GM18868 (cell line): ENCODE measurements at regions not wholly inside any gene's neighbourhood (a gene's known extent, or its start where the extent isn't known, plus 50 kb on each side); places are given as distances from the start of the nearest gene placed in this dataset.
"Not testable (repeated sequence)": the region's sequence is repeated elsewhere in the genome, so short reads cannot be mapped to it uniquely, and the experiment has no call there.

Source experiments
- ATAC-seq: cut with Tn5 transposase; IDR thresholded peaks from one replicate; pipeline ENCODE4 v1.9.1; 2021; ENCODE audit warnings: mild to moderate bottlenecking, moderate library complexity; ENCODE audit not compliant: unreplicated experiment

GRCh38 chr6:21909321-21909720 is 315.8 kb downstream of the SOX4 start:
- no peak for ATAC-seq

DNA sequence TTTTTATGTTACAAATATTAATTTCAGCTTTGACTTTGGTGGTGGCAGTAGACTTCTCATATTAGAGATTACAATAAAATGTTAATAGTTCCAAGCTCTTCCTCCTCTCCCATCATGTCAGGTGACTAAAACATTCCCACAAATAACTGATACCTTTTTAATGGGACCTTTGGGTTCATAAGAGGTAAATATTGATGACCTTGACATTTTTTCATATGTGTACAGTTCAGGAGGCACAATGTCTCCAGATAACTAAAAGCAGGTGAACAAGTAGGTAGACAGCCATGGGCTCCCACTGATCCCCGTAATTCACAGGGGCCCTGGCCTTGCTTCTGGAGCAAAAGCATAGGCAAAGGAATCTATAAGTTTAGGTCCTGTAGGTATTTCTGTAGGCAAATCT is 317.7 kb downstream of the SOX4 start:
- ATAC-seq = no peak

- no peak for ATAC-seq
Observed at GRCh38 chr6:21912151-21912832, 318.7 kb downstream of the SOX4 start.

DNA sequence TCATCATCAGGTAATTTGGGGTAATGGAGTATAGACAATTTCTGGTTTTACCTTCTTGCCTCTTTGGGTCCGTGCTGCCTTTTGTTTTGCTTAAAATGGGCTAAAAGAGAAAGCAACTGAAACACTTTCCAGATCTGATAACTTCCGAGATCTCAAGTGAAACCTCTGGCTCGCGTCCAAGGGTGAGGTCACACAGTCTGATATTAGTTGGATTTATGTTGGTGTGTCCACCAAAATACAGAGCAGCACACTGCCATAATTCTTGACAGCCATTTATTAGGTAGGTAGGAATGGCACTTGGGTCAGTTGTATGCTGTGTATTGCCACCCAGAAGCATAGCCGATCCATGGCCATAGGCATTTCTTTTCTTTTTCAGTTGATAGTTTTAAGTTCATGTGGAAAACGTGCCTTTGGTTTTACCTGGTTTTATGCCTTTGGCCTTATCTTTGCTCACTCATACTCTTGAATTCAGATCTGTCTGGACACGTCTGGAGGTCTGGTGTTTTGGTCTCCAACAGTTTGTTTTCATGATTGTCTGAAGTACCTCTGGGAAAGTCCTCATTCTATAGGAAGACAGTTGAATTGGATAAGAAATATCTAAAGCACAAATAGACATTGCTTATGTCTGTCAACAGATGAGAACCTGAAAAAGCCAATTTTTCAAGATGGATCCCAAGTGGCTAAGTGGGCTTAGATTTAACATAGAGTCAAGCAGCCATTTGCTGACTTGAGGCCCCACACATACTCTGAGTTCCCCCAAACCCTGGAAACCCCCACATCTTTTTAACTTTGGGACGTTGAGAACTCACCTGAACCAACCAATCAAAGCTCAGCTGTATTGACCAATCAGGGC is 320.8 kb downstream of the SOX4 start:
- ATAC-seq = peak; percentile 55

- ATAC-seq = peak; percentile 44
Observed at GRCh38 chr6:21915707-21916260, 322.2 kb downstream of the SOX4 start.

- ATAC-seq = no peak
Observed at GRCh38 chr6:21918041-21918440, 324.5 kb downstream of the SOX4 start.

DNA sequence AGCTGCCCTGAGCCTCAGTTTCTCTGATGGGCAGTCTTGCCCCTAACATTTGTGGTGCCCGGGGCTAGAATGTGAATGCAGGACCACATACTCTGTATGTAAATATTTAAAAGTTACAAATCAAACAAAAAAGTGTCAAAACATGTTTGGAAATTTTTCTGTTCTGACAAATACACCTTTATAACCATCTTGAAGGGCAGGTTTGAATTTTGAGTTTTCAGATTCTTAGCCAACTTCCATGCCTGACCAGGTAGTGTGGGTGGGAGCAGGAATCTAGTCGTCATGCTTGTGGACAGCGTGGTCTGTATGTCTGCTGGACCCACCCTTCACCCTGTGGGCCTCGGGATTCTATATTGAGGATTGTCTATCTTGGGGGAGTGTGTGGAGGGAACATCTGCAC is 325.1 kb downstream of the SOX4 start:
- no peak for ATAC-seq

DNA sequence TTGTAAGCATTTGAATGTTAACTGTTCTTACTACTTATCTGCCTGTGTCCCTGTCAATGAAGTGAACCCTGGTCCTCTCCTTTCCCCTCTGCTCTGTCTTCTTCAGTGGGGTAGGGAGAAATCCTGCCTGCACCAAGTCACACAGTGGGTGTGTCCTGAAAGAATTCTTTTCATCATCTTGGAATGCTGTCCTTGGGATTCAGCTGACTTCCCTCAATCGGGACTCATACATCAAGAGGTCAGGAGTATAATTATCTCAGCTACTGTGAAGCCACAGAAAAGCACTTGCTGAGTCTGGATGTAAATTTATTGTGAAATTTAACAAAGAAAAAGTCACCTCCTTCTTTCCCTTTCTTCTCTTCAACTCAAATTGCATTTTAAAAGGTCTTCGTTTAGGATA is 328.5 kb downstream of the SOX4 start:
- ATAC-seq = no peak

DNA sequence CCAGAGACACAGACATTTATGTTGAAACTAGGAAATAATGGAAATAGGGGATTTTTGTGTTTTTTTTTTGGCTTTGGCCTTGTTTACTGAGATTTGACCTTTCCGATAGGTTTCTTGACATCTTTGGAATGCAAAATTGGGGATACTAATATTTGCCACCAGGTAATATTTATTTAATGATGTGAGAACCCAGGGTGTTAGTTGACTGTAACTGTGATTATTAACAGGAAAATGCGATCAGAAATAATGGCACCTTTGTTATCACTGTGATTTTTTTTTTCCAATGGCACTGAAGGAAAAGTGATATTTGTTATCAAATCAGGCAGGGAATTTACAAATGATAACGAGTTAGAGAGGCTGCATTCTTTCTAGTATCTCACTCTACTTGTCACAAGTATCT is 330.5 kb downstream of the SOX4 start:
- ATAC-seq = no peak

DNA sequence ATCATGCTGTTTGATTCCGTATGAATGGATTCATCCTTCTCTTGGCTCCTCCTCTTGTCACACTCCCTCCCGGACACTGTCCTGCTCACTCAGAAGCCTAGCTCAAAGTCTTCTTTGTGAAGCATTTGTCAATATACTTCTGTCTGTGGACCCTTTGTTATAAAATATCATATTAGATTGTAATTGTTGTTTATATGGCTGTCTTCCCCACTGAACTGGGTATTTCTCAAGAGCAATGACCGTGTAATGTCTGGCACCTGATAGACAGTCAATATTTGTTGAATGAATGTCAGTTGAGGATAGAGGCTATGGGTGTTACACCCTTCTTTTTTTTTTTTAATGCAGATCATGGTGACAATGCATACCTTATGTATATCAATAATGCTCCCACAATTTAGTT is 335.3 kb downstream of the SOX4 start:
- ATAC-seq = no peak

DNA sequence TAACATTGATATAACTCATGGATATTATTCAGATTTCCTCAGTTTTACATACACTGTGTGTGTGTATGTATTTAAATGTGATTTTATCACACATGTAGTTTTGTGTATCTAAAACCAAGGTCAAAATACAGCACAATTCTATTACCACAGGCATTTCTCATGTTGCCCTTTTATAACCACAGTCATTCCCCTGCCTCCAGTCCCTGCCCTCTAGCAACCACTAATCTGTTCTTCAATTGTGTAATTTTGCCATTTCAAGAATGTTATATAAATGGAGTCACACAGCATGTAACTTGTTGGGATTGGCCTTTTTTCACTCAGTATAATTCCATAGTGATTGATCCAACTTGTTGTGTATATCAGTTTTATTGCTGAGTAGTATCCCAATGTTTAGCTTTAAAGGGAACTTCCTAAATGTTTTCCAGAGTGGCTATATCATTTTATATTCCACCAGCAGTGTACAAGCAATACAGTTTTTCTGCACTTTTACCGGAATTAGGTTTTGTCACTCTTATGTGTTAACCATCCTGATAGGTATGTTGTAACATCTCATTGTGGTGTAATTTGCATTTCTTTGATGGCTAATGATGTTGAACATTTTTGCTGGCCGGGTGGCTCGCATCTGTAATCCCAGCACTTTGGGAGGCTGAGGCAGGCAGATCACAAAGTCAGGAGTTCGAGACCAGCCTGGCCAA is 338.2 kb downstream of the SOX4 start:
- ATAC-seq = no peak

DNA sequence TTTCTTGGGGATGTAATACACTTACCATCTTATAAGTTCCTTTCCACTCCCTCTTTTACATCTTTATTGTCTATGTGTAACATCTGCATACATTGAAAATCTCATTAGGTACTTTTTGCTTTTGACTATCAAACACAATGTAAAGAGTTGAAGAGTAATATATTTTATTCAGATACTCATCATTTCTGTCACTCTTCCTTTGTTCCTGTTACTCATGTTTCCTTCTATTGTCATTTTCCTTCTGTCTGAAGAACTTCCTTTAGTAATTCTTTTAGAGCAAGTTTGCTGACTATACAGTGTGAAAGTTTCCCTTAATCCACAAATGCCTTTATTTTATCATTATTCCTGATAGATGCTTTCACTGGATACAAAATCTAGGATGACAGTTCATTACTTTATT is 339.8 kb downstream of the SOX4 start:
- ATAC-seq = no peak

- ATAC-seq = no peak
Observed at GRCh38 chr6:21935142-21935541, 341.6 kb downstream of the SOX4 start.

GRCh38 chr6:21935561-21936028 is 342.0 kb downstream of the SOX4 start:
- peak; percentile 60 for ATAC-seq

GRCh38 chr6:21937466-21937865 is 343.9 kb downstream of the SOX4 start:
- ATAC-seq = no peak

DNA sequence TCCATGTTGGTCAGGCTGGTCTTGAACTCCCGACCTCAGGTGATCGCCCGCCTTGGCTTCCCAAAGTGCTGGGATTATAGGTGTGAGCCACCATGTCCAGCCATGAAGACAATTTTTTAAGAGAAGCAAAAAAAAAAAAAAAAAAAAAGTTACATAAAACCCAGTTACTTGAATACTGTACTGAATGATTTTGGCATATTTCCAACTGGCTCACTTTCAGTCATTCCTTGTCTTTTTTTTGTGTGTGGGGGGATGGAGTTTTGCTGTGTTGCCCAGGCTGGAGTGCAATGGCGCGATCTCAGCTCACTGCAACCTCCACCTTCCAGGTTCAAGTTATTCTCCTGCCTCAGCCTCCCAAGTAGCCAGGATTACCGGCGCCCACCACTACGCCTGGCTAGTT is 345.5 kb downstream of the SOX4 start:
- ATAC-seq = not testable (repeated sequence)

DNA sequence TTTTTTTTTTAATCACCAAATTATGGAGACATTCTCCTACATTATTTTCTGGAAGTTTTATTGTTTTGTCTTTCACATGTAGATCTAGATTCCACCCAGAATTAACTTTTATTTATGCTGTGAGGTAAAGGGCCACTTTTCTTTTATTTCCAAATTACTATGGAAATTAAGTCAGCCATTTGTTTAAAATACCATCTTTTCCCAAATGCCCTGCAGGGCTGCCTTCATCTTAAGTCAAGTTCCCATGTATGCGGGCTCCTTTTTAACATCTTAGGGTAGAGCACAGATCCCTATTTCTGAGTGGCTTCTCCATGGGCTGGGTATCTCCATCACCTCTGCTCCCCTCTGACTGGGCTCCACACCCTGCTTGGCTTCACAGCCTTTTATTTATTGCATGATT is 348.4 kb downstream of the SOX4 start:
- ATAC-seq = no peak

- ATAC-seq = no peak
Observed at GRCh38 chr6:21942897-21943296, 349.3 kb downstream of the SOX4 start.

GRCh38 chr6:21946298-21946783 is 350.5 kb downstream of the PRL start:
- no peak for ATAC-seq

- ATAC-seq = not testable (repeated sequence)
Observed at GRCh38 chr6:21947227-21947626, 349.6 kb downstream of the PRL start.

- no peak for ATAC-seq
Observed at GRCh38 chr6:21947731-21948386, 349.0 kb downstream of the PRL start.
